ENCODE measurements at regions not wholly inside any gene's neighbourhood (a gene's known extent, or its start where the extent isn't known, plus 50 kb on each side); places are given as distances from the start of the nearest gene placed in this dataset.

- TF ChIP-seq, protein P1, sequence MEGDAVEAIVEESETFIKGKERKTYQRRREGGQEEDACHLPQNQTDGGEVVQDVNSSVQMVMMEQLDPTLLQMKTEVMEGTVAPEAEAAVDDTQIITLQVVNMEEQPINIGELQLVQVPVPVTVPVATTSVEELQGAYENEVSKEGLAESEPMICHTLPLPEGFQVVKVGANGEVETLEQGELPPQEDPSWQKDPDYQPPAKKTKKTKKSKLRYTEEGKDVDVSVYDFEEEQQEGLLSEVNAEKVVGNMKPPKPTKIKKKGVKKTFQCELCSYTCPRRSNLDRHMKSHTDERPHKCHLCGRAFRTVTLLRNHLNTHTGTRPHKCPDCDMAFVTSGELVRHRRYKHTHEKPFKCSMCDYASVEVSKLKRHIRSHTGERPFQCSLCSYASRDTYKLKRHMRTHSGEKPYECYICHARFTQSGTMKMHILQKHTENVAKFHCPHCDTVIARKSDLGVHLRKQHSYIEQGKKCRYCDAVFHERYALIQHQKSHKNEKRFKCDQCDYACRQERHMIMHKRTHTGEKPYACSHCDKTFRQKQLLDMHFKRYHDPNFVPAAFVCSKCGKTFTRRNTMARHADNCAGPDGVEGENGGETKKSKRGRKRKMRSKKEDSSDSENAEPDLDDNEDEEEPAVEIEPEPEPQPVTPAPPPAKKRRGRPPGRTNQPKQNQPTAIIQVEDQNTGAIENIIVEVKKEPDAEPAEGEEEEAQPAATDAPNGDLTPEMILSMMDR (IDR thresholded peaks at IDR 0.05; ENCODE audit: low read length) = no peak
- no peak for TF ChIP-seq EZH2 (IDR thresholded peaks at IDR 0.05; ENCODE audit: borderline replicate concordance, low read length)
These were observed 109.9 kb upstream of the CAB39 start for GRCh38 chr2:230602562-230603230.
